Gastroesophageal sphincter (tissue), 4 donors: ENCODE measurements at regions not wholly inside any gene's neighbourhood (a gene's known extent, or its start where the extent isn't known, plus 50 kb on each side); places are given as distances from the start of the nearest gene placed in this dataset.

Source experiments
- small RNA-seq, 4 donors: library from RNA; depleted of rRNA; stranded (forward); fragments of <200 nt; gene quantifications; one replicate each; pipeline ENCODE3, GENCODE V24; 2016

Small RNAs in the stretch of these regions (small RNA-seq; reads per million reads assigned to genes)
- gene AL627230.1 (0 reads per million in 4 donors), gene AL627230.3 (0 reads per million in 4 donors), gene AL627230.5 (0 reads per million in 4 donors), gene AL627230.6 (0 reads per million in 4 donors), gene AL627230.8 (0 reads per million in 4 donors), gene FAM27B (0 reads per million in 4 donors), gene RF00156 (0 reads per million in 4 donors), gene RN7SL787P (0 reads per million in 4 donors)
